ENCODE measurements at regions not wholly inside any gene's neighbourhood (a gene's known extent, or its start where the extent isn't known, plus 50 kb on each side); places are given as distances from the start of the nearest gene placed in this dataset.
"Not testable (repeated sequence)": the region's sequence is repeated elsewhere in the genome, so short reads cannot be mapped to it uniquely, and the experiment has no call there.

DNA sequence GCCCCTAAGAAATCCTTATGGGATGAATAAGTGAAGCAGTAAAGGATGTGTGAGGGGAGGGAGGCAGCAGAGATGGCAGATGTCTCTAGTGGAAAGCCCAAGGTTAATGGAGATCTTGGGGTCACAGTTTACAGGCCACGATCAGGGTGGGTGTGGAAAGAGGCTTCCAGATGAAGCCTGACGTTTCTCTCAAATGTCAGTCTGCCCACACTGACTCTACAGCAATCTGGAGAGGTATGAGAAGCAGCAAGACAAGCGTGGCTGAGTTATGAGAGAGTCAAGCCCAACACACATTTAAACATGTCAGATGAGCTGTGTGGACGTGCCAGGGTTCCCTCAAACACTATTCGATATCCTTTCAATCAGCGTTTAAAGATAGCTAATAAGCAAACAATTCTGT is 308.2 kb downstream of the BCL2L11 start:
- not testable (repeated sequence) for TF ChIP-seq OSR1 (CRISPR knock-in tag; IDR thresholded peaks at IDR 0.05); TCF4 (CRISPR knock-in tag; IDR thresholded peaks at IDR 0.05; ENCODE audit: borderline replicate concordance); BACH2 (CRISPR knock-in tag; IDR thresholded peaks at IDR 0.05; ENCODE audit: borderline replicate concordance); ZNF565 (CRISPR knock-in tag; conservative IDR thresholded peaks at IDR 0.05; ENCODE audit: low read depth); SNAI2 (CRISPR knock-in tag; IDR thresholded peaks at IDR 0.05); RARB (CRISPR knock-in tag; IDR thresholded peaks at IDR 0.05); ZFP30 (CRISPR knock-in tag; IDR thresholded peaks at IDR 0.05); ZFP3 (CRISPR knock-in tag; IDR thresholded peaks at IDR 0.05); ARNTL (CRISPR knock-in tag; IDR thresholded peaks at IDR 0.05; ENCODE audit: borderline replicate concordance, low read depth)
- TF ChIP-seq, protein P1, sequence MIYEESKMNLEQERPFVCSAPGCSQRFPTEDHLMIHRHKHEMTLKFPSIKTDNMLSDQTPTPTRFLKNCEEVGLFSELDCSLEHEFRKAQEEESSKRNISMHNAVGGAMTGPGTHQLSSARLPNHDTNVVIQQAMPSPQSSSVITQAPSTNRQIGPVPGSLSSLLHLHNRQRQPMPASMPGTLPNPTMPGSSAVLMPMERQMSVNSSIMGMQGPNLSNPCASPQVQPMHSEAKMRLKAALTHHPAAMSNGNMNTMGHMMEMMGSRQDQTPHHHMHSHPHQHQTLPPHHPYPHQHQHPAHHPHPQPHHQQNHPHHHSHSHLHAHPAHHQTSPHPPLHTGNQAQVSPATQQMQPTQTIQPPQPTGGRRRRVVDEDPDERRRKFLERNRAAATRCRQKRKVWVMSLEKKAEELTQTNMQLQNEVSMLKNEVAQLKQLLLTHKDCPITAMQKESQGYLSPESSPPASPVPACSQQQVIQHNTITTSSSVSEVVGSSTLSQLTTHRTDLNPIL (CRISPR knock-in tag; IDR thresholded peaks at IDR 0.05; ENCODE audit: low read depth), result not testable (repeated sequence)
- TF ChIP-seq, protein P2, sequence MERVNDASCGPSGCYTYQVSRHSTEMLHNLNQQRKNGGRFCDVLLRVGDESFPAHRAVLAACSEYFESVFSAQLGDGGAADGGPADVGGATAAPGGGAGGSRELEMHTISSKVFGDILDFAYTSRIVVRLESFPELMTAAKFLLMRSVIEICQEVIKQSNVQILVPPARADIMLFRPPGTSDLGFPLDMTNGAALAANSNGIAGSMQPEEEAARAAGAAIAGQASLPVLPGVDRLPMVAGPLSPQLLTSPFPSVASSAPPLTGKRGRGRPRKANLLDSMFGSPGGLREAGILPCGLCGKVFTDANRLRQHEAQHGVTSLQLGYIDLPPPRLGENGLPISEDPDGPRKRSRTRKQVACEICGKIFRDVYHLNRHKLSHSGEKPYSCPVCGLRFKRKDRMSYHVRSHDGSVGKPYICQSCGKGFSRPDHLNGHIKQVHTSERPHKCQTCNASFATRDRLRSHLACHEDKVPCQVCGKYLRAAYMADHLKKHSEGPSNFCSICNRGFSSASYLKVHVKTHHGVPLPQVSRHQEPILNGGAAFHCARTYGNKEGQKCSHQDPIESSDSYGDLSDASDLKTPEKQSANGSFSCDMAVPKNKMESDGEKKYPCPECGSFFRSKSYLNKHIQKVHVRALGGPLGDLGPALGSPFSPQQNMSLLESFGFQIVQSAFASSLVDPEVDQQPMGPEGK (CRISPR knock-in tag; IDR thresholded peaks at IDR 0.05; ENCODE audit: borderline replicate concordance), result not testable (repeated sequence)

All from SK-N-SH treated with all-trans-retinoic acid at 6 μM for 48 hours (cell line).